GM18517 (cell line): ENCODE measurements at regions not wholly inside any gene's neighbourhood (a gene's known extent, or its start where the extent isn't known, plus 50 kb on each side); places are given as distances from the start of the nearest gene placed in this dataset.
"Not testable (repeated sequence)": the region's sequence is repeated elsewhere in the genome, so short reads cannot be mapped to it uniquely, and the experiment has no call there.

Experiments used
- ATAC-seq: cut with Tn5 transposase; IDR thresholded peaks from one replicate; pipeline ENCODE4 v1.9.1; 2021; ENCODE audit warnings: mild to moderate bottlenecking, moderate library complexity; ENCODE audit not compliant: unreplicated experiment

DNA sequence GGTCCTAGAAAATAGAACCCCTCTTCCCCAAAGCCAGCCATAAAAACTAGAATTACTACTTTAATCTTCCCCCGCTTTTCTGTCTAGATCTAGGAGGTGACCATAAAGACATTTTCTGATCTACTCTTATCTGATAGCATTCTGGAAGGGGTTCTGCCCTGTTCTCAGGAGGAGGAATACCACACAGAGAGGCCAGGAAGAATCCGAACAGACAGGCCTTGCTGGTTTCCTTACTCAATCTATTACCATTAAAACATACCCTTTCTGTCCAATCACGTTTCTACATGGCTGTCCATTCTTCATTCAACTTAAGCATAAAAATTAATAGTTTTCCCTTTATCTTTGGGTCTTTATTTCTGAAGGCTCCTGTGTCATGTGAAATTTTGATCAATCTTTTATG lies 198.7 kb downstream of the GPAT3 start:
- no peak for ATAC-seq

DNA sequence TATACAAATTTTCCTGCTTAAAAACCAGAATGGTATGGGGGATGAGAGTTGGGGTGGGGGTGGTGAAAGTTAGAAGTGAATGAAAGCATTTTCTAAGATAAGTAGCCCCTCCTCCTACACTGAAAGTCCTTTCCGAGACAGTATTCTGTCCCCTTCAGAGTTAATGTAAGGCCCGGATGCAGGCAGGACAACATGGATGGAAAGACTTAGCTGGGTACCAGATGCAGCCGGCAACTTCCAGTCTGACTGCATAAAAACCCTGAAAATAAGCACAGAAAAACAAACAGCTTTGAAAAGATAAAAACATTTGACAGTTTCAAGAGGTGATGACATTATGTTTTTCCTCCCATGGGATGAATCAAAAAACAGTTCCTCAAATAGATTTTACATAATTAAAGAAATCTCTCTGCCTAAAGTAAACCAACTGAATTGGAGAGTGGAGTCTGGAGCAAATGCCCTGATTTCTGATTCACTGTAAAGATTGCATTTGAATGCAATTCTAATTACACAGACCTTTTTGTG lies 196.3 kb downstream of the GPAT3 start:
- ATAC-seq = no peak

DNA sequence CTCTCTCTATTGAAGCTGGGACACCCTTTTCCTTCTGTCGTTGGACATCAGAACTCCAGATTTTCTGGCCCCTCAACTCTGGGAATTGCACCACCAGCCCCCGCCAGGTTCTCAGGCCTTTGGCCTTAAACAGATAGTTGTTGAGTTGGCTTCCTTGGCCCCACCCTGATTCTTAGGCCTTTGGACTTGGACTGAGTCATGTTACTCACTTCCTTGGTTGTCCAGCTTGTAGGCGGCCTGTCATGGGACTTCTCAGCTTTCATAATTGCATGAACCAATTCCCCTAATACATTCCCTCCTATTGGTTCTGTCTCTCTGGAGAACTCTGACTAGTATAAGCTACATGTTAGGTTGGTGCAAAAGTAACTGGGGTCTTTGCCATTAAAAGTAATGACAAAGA lies 195.7 kb downstream of the GPAT3 start:
- ATAC-seq = no peak

- not testable (repeated sequence) for ATAC-seq
These were observed 195.1 kb downstream of the GPAT3 start for GRCh38 chr4:83730958-83731357.

GRCh38 chr4:83728191-83728590 lies 192.3 kb downstream of the GPAT3 start:
- no peak for ATAC-seq

- ATAC-seq = no peak
These were observed 189.6 kb downstream of the GPAT3 start for GRCh38 chr4:83725336-83726085.

GRCh38 chr4:83724485-83725335 lies 188.8 kb downstream of the GPAT3 start:
- ATAC-seq = no peak

GRCh38 chr4:83723609-83724008 lies 187.7 kb downstream of the GPAT3 start:
- no peak for ATAC-seq

GRCh38 chr4:83722730-83723269 lies 186.9 kb downstream of the GPAT3 start:
- no peak for ATAC-seq

DNA sequence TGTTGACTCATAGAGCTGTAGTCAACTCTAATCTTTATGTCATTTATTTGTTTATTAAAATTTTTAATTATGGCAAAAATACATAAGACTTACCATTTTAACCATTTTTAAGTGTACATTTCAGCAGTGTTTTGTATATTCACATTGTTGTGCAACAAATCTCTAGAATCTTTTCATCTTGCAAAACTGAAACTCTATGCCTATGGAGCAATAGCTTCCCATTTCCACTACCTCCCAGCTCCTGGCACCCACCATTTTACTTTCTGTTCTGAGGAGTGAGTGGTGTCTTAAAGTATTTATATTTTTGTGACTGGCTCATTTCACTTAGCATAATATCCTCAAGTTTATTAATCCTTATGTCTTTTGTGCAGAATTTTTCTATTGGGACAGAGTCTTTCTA lies 181.0 kb downstream of the GPAT3 start:
- ATAC-seq = no peak

DNA sequence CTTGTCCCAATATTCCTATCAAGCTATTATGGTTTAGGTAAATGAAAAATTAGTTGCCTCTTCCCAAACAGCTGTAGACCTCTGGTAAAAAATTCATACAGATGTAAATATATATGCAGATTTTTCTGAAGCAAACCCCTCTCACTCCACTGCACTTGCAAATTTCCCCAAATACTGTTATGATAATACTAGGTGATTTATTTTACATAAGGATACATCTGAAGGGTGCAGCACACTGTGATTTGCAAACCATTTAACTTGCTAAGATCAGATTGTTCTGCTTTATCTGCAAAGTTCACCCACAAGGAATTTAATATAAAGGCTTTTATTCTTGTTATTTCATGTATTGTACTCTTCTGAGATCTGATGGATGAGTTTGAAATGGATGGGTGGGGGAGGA lies 177.0 kb downstream of the GPAT3 start:
- no peak for ATAC-seq

- ATAC-seq = no peak
These were observed 173.7 kb downstream of the GPAT3 start for GRCh38 chr4:83709627-83710026.

- ATAC-seq = no peak
These were observed 172.7 kb downstream of the GPAT3 start for GRCh38 chr4:83708500-83709175.

DNA sequence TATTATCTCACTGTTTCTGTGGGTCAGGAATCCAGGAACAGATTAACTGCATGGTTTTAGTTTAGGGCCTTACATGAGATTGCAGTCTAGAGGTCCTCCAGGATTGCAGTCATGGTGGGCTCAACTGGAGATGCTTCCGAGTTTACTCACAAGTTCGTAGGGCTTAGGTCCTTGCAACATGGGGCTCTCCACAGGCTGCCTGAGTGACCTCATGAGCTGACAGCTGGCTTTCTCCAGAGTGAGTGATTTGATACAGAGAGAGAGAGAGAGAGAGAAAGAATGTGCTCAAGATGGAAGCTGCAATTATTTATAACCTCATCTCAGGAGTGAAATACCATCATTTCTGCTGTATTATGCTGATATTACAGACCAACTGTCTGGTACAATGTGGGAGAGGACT lies 168.9 kb downstream of the GPAT3 start:
- ATAC-seq = no peak

DNA sequence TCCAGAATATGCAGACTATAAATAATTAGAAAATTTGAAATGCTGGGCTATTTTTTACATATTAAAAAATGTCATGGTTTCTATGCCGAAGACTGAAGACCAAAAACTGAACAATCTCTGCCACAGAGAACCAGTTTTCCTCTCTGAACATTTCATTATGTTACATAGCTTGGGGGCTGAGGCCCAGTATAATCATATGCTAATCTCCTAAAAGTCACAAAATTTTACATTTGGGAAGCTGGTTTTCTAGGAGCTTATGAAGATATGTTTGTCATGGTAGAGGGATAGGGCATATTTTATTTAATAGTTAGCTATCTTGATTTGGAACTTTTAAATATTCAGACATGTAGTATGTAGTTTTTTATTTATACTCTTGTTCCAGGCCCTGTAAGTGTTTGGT lies 167.8 kb downstream of the GPAT3 start:
- ATAC-seq = no peak

DNA sequence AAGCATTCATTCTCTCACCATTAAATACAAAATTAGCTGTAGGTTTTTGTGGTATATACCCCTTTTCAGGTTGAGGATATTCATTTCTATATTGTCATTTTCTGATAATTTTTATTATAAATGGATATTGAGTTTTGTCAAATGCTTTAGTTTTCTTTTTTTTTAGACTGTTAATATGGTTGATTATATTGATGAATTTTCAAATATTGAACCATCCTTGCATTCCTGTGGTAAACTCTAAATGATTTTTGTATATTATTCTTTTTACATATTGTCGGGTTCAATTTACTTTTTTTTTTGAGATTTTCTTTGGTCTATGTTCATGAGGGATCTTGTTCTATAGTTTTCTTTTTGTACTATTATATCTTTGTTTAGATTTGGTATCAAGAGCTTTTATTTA lies 165.1 kb downstream of the GPAT3 start:
- no peak for ATAC-seq

DNA sequence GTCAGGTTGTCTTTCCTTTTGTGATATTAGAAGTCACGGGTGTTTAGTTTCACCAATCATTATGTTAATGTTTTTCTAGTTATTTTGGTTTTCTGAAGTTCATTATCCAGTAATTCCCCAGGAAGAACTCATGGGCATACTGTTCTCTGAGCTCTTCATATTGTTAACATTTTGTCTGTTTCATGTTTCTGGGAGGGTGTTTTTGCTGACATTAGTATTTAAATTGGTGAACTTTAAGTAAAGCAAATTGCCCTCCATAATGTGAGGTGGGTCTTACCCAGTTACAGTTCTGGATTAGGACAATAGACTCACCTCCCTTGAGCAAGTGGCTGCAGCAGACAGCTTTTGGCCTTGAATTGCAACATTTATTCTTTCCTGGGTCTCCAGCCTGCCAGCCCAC lies 163.4 kb downstream of the GPAT3 start:
- ATAC-seq = no peak

DNA sequence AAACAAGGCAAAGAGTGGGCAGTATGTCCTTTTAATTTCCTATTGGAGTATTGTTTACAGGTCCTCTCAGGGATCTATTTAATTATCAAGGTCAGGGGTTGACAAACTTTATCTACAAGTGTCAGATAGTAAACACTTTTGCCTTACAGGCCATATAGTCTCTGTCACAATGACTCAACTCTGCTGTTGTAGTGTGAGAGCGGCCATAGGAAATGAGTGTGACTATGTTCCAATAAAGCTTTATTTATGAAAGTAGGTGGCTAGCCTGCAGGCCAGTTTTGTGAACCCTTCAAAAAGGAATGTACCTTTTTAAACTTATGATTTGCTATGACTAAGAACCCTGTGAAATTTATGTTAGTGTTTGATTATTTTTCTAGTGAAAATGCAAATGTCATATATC lies 156.1 kb downstream of the GPAT3 start:
- no peak for ATAC-seq

- no peak for ATAC-seq
These were observed 150.3 kb downstream of the GPAT3 start for GRCh38 chr4:83686166-83686565.

GRCh38 chr4:83679692-83680091 lies 143.8 kb downstream of the GPAT3 start:
- ATAC-seq = no peak

GRCh38 chr4:83679254-83679653 lies 143.3 kb downstream of the GPAT3 start:
- no peak for ATAC-seq
